ENCODE measurements at regions not wholly inside any gene's neighbourhood (a gene's known extent, or its start where the extent isn't known, plus 50 kb on each side); places are given as distances from the start of the nearest gene placed in this dataset.

DNA sequence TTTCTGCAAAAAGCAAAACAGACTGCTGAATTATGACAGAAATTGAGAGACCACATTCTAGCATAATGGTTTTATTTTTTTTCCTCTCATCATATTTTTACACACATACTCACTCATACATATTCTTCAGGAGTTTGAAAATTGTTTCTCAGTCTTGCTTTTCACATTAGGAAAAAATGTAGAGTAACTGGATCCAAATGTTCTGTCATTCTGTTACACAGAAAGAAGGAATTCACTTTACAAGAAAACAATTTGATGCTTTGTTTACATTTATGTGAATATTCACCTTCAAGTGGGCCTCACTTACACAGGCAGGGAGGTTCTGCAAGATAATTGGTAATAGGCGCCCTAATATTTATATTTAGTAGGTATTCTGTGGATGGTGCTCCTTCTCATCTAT is 82.0 kb downstream of the ARL4A start:
- Histone ChIP-seq H3K9me1 (replicated peaks; ENCODE audit: control insufficient read depth, extremely low read depth, insufficient read depth, low read length) (no peaks in the 10 kb centered on the region), H2AFZ (ENCODE audit: low read depth, low read length) (no peak overlapping the region), H3K9me3 (replicated peaks; ENCODE audit: control insufficient read depth, insufficient read depth, low read length) (no peaks in the 10 kb centered on the region), H4K20me1 (replicated peaks; ENCODE audit: control insufficient read depth, extremely low read depth, insufficient read depth, low read length) (no peaks in the 10 kb centered on the region), H3K79me2 (ENCODE audit: control insufficient read depth, insufficient read depth, low read length) (no peaks in the 10 kb centered on the region), H3K36me3 (ENCODE audit: control insufficient read depth in 2 of 2, extremely low read depth in 1 of 2, insufficient read depth in 2 of 2, low read length in 2 of 2) (no peaks in the 10 kb centered on the region), H3K4me1 (ENCODE audit: control insufficient read depth, extremely low read depth, insufficient read depth, low read length) (peaks cover 33% of the 10 kb centered on the region), H3K27ac (ENCODE audit: insufficient read depth, low read depth, low read length) (no peak overlapping the region), H3K27me3 (ENCODE audit: control insufficient read depth in 2 of 2, insufficient read depth in 2 of 2, low read length in 2 of 2) (no peaks in the 10 kb centered on the region), H3K4me2 (ENCODE audit: insufficient read depth, low read length) (no peak overlapping the region), H3K4me3 (replicated peaks in 1 of 3; ENCODE audit: insufficient read depth in 1 of 3, low read depth in 1 of 3, low read length in 3 of 3) (no peak overlapping the region), H3K9ac (replicated peaks; ENCODE audit: extremely low read depth, insufficient read depth, low read length) (no peak overlapping the region)
- DNase-seq (ENCODE audit: low read depth, low spot score): no peak
- dilution Hi-C loops (cut with MboI; ENCODE audit: extremely low pct_ligation_motif_present, low sequenced_read_pairs) (no loop called here), intact Hi-C loops (cut with micrococcal nuclease) (no loop called here)
- POLR2A ChIA-PET: no interaction called here
- TF ChIP-seq MYC (IDR thresholded peaks at IDR 0.05; ENCODE audit: low read depth, low read length): no peak
- no peak for TF ChIP-seq EZH2 (IDR thresholded peaks at IDR 0.05; ENCODE audit: borderline replicate concordance, low read depth, low read length, severe bottlenecking)
- no peak for TF ChIP-seq GATA2 (IDR thresholded peaks at IDR 0.05; ENCODE audit: insufficient read depth, insufficient read length, low read depth, low read length)
- TF ChIP-seq, protein P1, sequence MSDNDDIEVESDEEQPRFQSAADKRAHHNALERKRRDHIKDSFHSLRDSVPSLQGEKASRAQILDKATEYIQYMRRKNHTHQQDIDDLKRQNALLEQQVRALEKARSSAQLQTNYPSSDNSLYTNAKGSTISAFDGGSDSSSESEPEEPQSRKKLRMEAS (IDR thresholded peaks at IDR 0.05; ENCODE audit: insufficient read depth, insufficient read length): no peak
- no peak for TF ChIP-seq POLR2A (IDR thresholded peaks at IDR 0.05; ENCODE audit: low read depth, low read length)
- no peak for FAIRE-seq
- BruUV-seq (replicated peaks): no TSS peak
- CTCF ChIA-PET: interaction anchor here (2.6 kb wide), 1 partner anchor 82 kb away, joined by 12 read pairs; the partner anchor contains the start of gene ARL4A

DNA sequence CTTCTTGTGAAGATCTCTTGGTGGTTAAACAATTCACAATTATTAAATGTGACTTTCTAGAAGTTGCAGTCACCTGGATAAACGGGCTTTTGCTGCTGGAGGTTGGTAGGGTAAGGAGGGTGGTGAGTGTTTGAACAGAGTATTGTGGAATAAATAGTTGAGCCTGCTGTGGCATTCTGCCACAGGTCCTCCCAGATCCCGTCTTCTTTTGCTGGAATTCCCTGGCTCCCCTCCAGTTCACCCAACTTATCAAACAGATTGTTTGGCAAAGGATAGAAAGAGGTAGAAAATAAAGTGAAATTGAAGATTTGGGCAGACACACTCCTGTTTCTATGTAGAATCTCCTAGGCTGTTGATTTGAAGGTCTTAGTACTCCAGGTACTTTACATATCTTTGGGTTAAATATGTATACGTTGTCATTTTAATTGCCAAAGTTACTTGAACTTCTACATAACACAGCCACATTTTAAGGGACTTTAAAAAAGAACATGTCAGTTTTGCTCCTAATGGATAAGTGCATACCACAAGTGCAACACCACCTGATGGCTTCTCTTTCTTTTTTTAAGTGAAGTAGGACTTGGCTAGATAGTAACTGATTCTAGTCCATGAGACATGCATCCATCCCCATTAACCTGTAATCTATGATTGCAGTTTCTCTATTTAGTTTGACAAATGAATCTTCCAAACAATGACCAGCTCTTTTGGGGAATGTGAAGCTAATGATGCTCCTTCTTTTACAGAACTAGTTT is 83.0 kb downstream of the ARL4A start:
- H3K27me3 ChIP-seq (ENCODE audit: control insufficient read depth in 2 of 2, insufficient read depth in 2 of 2, low read length in 2 of 2): no peaks in the 10 kb centered on the region
- peak overlapping the region; percentile 55 for H3K9ac ChIP-seq (replicated peaks; ENCODE audit: extremely low read depth, insufficient read depth, low read length)
- peak overlapping the region; percentile 95 for H3K27ac ChIP-seq (ENCODE audit: insufficient read depth, low read depth, low read length)
- H3K36me3 ChIP-seq (ENCODE audit: control insufficient read depth in 2 of 2, extremely low read depth in 1 of 2, insufficient read depth in 2 of 2, low read length in 2 of 2): no peaks in the 10 kb centered on the region
- peaks cover 33% of the 10 kb centered on the region for H3K4me1 ChIP-seq (ENCODE audit: control insufficient read depth, extremely low read depth, insufficient read depth, low read length)
- POLR2A ChIA-PET: interaction anchor here (0.7 to 1.7 kb wide), 6 partner anchors 9 to 253 kb away, joined by 3 to 15 read pairs (median 4); partner anchors contain the start of gene ARL4A
- dilution Hi-C loops (cut with MboI; ENCODE audit: extremely low pct_ligation_motif_present, low sequenced_read_pairs) (no loop called here), intact Hi-C loops (cut with micrococcal nuclease) (loop anchor here (2.0 to 5.0 kb wide), 3 partner anchors 180 to 347 kb away; no protein-coding TSS in a partner anchor)
- peak overlapping the region; percentile 33 for H2AFZ ChIP-seq (ENCODE audit: low read depth, low read length)
- H3K79me2 ChIP-seq (ENCODE audit: control insufficient read depth, insufficient read depth, low read length): no peaks in the 10 kb centered on the region
- no peaks in the 10 kb centered on the region for H4K20me1 ChIP-seq (replicated peaks; ENCODE audit: control insufficient read depth, extremely low read depth, insufficient read depth, low read length)
- FAIRE-seq (peak; percentile 26), DNase-seq (ENCODE audit: low read depth, low spot score) (peak; percentile 79)
- CTCF ChIA-PET: interaction anchor here (1.0 to 2.6 kb wide), 13 partner anchors 9 to 492 kb away, joined by 3 to 35 read pairs (median 4); partner anchors contain the start of gene ARL4A
- no peak for TF ChIP-seq FOS (IDR thresholded peaks at IDR 0.05; ENCODE audit: borderline replicate concordance, insufficient read depth, low read length)
- TF ChIP-seq MYC (IDR thresholded peaks at IDR 0.05; ENCODE audit: low read depth, low read length): no peak
- TF ChIP-seq POLR2AphosphoS5 (IDR thresholded peaks at IDR 0.05; ENCODE audit: insufficient read depth, low read depth, low read length): no peak
- TF ChIP-seq GATA2 (IDR thresholded peaks at IDR 0.05; ENCODE audit: insufficient read depth, insufficient read length, low read depth, low read length): no peak
- TF ChIP-seq, protein P1 (IDR thresholded peaks at IDR 0.05; ENCODE audit: insufficient read depth, insufficient read length): no peak
- no peak for TF ChIP-seq EZH2 (IDR thresholded peaks at IDR 0.05; ENCODE audit: borderline replicate concordance, low read depth, low read length, severe bottlenecking)
- no peak for TF ChIP-seq POLR2A (IDR thresholded peaks at IDR 0.05; ENCODE audit: low read depth, low read length)
- TF ChIP-seq JUN (IDR thresholded peaks at IDR 0.05; ENCODE audit: borderline replicate concordance, insufficient read depth, insufficient read length, low read depth): no peak
- TF ChIP-seq, protein P2, sequence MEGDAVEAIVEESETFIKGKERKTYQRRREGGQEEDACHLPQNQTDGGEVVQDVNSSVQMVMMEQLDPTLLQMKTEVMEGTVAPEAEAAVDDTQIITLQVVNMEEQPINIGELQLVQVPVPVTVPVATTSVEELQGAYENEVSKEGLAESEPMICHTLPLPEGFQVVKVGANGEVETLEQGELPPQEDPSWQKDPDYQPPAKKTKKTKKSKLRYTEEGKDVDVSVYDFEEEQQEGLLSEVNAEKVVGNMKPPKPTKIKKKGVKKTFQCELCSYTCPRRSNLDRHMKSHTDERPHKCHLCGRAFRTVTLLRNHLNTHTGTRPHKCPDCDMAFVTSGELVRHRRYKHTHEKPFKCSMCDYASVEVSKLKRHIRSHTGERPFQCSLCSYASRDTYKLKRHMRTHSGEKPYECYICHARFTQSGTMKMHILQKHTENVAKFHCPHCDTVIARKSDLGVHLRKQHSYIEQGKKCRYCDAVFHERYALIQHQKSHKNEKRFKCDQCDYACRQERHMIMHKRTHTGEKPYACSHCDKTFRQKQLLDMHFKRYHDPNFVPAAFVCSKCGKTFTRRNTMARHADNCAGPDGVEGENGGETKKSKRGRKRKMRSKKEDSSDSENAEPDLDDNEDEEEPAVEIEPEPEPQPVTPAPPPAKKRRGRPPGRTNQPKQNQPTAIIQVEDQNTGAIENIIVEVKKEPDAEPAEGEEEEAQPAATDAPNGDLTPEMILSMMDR (IDR thresholded peaks at IDR 0.05; ENCODE audit: extremely low read depth in 1 of 2, insufficient read depth in 1 of 2, low read depth in 1 of 2, low read length in 2 of 2): no peak
- BruUV-seq (replicated peaks): no TSS peak
- peak overlapping the region in 1 of 3 experiments; percentile 38 for H3K4me3 ChIP-seq (replicated peaks in 1 of 3; ENCODE audit: insufficient read depth in 1 of 3, low read depth in 1 of 3, low read length in 3 of 3)
- H3K9me1 ChIP-seq (replicated peaks; ENCODE audit: control insufficient read depth, extremely low read depth, insufficient read depth, low read length): no peaks in the 10 kb centered on the region
- peak overlapping the region; percentile 95 for H3K4me2 ChIP-seq (ENCODE audit: insufficient read depth, low read length)
- no peaks in the 10 kb centered on the region for H3K9me3 ChIP-seq (replicated peaks; ENCODE audit: control insufficient read depth, insufficient read depth, low read length)

Measured in endothelial cell of umbilical vein (primary cell).